Naive thymus-derived CD8-positive, alpha-beta T cell (primary cell): ENCODE measurements at regions not wholly inside any gene's neighbourhood (a gene's known extent, or its start where the extent isn't known, plus 50 kb on each side); places are given as distances from the start of the nearest gene placed in this dataset.
"Not testable (repeated sequence)": the region's sequence is repeated elsewhere in the genome, so short reads cannot be mapped to it uniquely, and the experiment has no call there.

Experiments
- ATAC-seq, 2 donors: fragments of 150-1000 bp; cut with Tn5 transposase in 1 of 2; sonication (Bioruptor Pico), chemical (Tn5 transposase) in 1 of 2; 1 replicate in 1 of 2; 2 replicates in 1 of 2; pipeline ENCODE4 v1.10.0; 2021; ENCODE audit warnings: mild to moderate bottlenecking in 2 of 2, moderate library complexity in 2 of 2
- POLR2A ChIA-PET: fragments of 350-600 bp; sonication (Branson Sonifier 250); formaldehyde crosslinking; loops from one replicate; lab custom pipeline; 2021; ENCODE audit warnings: antibody characterized with exemption; lab: Charles Lee
- DNase-seq, 10 donors: peaks; one replicate each; pipeline versions ENCODE4 v3.0.0 to v3.0.0-alpha.2; 2020 to 2022
- H3K27ac Mint-ChIP-seq, 10 donors: one replicate each; pipeline ENCODE4 v1.8.0; 2020 to 2022; ENCODE audit warnings: mild to moderate bottlenecking in 10 of 10, mixed read lengths in 10 of 10, moderate library complexity in 4 of 10, inconsistent platforms in 1 of 10
- H3K27me3 Mint-ChIP-seq, 5 donors: one replicate each; pipeline ENCODE4 v1.8.0; 2021 to 2022; ENCODE audit warnings: mixed read lengths in 5 of 5
- H3K36me3 Mint-ChIP-seq, 3 donors: one replicate each; pipeline ENCODE4 v1.8.0; 2020 to 2022; ENCODE audit warnings: mixed read lengths in 3 of 3, mild to moderate bottlenecking in 2 of 3, inconsistent platforms in 1 of 3
- H3K4me1 Mint-ChIP-seq, 4 donors: one replicate each; pipeline ENCODE4 v1.8.0; 2021 to 2022; ENCODE audit warnings: mixed read lengths in 4 of 4
- H3K4me3 Mint-ChIP-seq, 10 donors: one replicate each; pipeline ENCODE4 v1.8.0; 2020 to 2022; ENCODE audit warnings: mild to moderate bottlenecking in 10 of 10, mixed read lengths in 10 of 10, moderate library complexity in 6 of 10, inconsistent platforms in 1 of 10
- H3K9me3 Mint-ChIP-seq, 9 donors: one replicate each; pipeline ENCODE4 v1.8.0; 2020 to 2022; ENCODE audit warnings: mixed read lengths in 9 of 9, mild to moderate bottlenecking in 3 of 9, inconsistent platforms in 1 of 9, moderate library complexity in 1 of 9

GRCh38 chr13:52925251-52925650 is 76.8 kb upstream of the PCDH8 start:
- Mint-ChIP-seq H3K36me3 (no peaks in the 10 kb centered on the region), H3K9me3 (no peaks in the 10 kb centered on the region), H3K4me3 (no peak overlapping the region), H3K4me1 (no peaks in the 10 kb centered on the region), H3K27ac (no peak overlapping the region), H3K27me3 (peaks cover 0 to 22% (median 5%) of the 10 kb centered on the region in 5 donors)
- no peak for ATAC-seq
- POLR2A ChIA-PET, result no interaction called here
- DNase-seq, result no peak

DNA sequence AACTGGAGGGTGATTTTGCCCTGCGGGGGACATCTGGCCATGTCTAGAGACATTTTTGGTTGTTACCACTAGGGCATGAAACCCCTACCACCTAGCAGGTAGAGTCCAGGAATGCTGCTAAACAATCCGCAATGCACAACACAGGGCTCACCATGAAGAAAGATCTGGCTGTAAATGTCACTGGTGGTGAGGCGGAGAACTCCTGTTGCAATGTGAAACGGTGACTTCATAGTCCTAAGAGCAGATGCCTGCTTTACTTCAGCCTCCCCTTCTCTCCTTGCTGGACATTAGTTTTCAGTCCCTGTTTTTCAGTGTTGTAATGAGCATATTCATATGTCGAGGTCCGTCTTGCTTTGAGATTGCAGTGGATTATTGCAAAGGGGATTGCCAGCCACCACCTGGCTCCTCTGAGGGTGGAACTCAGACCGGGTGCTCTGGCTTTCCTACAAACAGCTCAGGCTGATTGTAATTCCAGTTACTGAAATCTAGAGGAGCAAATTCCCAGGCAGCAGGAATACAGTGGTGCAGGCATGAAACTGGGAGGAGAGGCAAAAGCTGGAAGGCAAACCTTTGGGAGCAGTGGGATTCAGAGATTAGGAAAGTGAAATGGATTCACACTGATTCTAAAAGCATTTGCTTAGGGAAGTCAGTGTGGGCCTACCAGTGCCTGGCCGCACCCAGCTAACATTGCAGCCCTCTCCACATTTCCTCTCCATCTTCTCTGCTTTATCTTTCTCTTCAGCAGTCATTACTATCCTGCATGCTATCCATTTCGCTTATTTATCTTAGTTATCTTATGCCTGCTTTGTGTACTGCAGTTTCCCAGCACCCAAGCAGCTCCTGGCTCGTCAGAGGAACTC is 76.1 kb upstream of the PCDH8 start:
- Mint-ChIP-seq H3K36me3 (no peaks in the 10 kb centered on the region), H3K9me3 (no peaks in the 10 kb centered on the region), H3K4me3 (no peak overlapping the region), H3K4me1 (no peaks in the 10 kb centered on the region), H3K27me3 (peaks cover 0 to 27% (median 3%) of the 10 kb centered on the region in 5 donors), H3K27ac (no peak overlapping the region)
- ATAC-seq (no peak), DNase-seq (no peak)
- POLR2A ChIA-PET, result no interaction called here

DNA sequence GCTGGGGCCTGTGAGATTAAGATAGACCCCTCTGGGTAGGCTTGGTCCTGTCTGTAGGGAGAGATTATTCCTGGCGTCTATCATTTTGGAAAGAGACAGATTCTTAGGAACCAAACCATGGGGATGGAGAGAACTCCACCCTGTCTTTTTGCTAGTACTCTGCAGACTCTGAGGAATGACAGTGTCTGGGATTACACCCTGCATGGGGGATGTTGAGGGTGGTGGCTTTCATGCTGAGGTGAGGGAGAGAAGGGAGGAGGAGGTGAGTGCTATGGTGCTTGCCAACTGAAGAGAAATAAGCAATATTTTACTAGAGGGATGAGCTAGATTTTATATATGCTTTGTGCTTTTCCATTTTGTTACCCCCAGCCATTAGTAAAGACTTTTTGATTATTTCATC is 74.5 kb upstream of the PCDH8 start:
- ATAC-seq (no peak), DNase-seq (no peak)
- H3K4me1 Mint-ChIP-seq, result no peaks in the 10 kb centered on the region
- peaks cover 0 to 26% (median 5%) of the 10 kb centered on the region in 5 donors for H3K27me3 Mint-ChIP-seq
- H3K4me3 Mint-ChIP-seq, result no peak overlapping the region
- no peaks in the 10 kb centered on the region for H3K36me3 Mint-ChIP-seq
- peaks cover 0 to 5% (median 0%) of the 10 kb centered on the region in 9 donors for H3K9me3 Mint-ChIP-seq
- POLR2A ChIA-PET, result no interaction called here
- H3K27ac Mint-ChIP-seq, result no peak overlapping the region

DNA sequence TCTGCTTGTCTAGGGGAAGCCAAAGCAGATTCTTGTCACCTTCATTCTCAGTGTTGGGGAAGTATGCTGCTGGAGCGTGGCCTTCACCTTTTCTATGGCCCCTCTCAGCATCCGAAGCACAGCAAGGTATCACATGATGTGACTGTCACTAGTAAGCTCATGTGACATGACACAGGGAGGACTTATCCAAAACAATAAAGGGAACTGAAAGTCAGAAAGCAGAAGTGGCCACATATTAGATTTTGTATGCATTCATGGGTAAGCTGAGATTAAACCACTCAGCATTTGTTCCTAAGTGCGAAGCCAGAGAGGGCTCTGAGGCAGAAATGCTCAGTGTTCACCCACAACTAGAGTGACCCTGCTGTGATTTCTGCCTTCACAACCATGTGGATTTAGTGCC is 72.8 kb upstream of the PCDH8 start:
- Mint-ChIP-seq H3K27ac (no peak overlapping the region), H3K27me3 (peaks cover 3 to 32% (median 5%) of the 10 kb centered on the region in 5 donors), H3K9me3 (peaks cover 0 to 12% (median 4%) of the 10 kb centered on the region in 9 donors), H3K4me3 (no peak overlapping the region), H3K36me3 (no peaks in the 10 kb centered on the region), H3K4me1 (no peaks in the 10 kb centered on the region)
- POLR2A ChIA-PET, result no interaction called here
- DNase-seq, result no peak
- ATAC-seq, result no peak

DNA sequence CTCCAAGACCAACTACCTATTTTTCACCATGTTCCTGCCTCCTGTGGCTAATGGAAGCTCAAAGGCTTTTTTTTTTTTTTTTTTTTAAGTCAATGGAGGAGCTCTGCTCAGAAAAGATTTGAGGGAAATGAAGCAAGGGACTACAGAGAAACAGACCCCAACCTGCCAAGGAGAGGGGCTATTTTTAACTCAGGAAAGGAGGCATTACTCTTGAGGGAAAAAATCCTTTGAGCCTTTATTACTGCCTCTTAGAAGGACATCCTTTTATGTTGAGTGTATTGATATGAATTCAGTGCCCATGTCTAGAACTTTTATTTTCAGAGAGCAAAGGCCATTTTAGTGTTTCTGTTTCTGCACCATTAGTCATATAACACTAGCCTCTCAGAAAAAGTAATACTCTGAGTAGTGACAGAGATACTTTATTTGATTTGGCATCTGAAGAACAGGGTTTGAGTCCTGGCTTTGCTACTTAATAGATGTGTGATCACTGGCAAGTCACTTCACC is 68.1 kb upstream of the PCDH8 start:
- Mint-ChIP-seq H3K27ac (no peak overlapping the region), H3K27me3 (peaks cover 3 to 38% (median 8%) of the 10 kb centered on the region in 5 donors), H3K4me3 (no peak overlapping the region), H3K9me3 (peaks cover 0 to 19% (median 4%) of the 10 kb centered on the region in 9 donors), H3K4me1 (no peaks in the 10 kb centered on the region), H3K36me3 (no peaks in the 10 kb centered on the region)
- no peak for ATAC-seq
- no peak for DNase-seq
- POLR2A ChIA-PET, result no interaction called here

DNA sequence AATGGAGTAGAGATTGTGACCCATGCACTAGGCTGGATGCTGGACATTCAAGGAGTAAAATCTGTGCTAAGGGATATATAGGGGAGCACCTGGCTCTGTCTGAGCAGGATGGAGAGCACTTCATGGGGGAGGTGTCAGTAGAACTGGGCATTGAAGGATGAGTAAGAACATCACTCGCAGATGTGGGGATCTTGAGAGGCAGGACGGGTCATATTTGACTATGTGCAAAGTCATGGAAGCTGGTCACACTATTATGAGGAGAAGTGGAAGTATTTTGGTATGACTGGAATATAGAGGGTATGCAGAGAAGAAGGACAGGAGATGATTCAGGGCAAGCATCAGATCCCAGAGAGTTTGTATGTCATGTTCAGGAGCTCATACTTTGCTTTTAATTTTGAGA is 62.9 kb upstream of the PCDH8 start:
- H3K9me3 Mint-ChIP-seq, result peaks cover 0 to 8% (median 0%) of the 10 kb centered on the region in 9 donors
- H3K36me3 Mint-ChIP-seq, result no peaks in the 10 kb centered on the region
- no peak overlapping the region for H3K4me3 Mint-ChIP-seq
- no peak overlapping the region for H3K27ac Mint-ChIP-seq
- no peak for ATAC-seq
- no peaks in the 10 kb centered on the region for H3K4me1 Mint-ChIP-seq
- DNase-seq, result no peak
- H3K27me3 Mint-ChIP-seq, result peaks cover 4 to 46% (median 7%) of the 10 kb centered on the region in 5 donors
- POLR2A ChIA-PET, result no interaction called here

DNA sequence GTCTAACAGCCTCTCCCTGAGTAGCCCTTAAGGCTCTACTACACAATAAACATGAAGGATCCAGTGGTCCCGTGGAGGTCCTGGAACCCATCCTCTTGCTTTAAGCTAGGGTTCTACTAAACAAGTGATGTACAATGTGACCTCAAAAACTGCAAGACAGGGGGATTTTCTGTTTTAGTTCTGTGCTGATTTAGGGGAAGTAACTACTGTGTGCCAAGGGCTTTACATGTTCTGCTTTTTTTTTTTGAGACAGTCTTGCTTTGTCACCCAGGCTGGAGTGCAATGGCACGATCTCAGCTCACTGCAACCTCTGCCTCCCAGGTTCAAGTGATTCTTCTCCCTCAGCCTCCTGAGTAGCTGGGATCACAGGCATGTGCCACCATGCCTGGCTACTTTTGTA is 61.9 kb upstream of the PCDH8 start:
- H3K36me3 Mint-ChIP-seq, H3K9me3 Mint-ChIP-seq, H3K27ac Mint-ChIP-seq, DNase-seq, H3K4me3 Mint-ChIP-seq, POLR2A ChIA-PET, H3K4me1 Mint-ChIP-seq, ATAC-seq: not testable (repeated sequence)
- peaks cover 4 to 56% (median 17%) of the 10 kb centered on the region in 5 donors for H3K27me3 Mint-ChIP-seq

DNA sequence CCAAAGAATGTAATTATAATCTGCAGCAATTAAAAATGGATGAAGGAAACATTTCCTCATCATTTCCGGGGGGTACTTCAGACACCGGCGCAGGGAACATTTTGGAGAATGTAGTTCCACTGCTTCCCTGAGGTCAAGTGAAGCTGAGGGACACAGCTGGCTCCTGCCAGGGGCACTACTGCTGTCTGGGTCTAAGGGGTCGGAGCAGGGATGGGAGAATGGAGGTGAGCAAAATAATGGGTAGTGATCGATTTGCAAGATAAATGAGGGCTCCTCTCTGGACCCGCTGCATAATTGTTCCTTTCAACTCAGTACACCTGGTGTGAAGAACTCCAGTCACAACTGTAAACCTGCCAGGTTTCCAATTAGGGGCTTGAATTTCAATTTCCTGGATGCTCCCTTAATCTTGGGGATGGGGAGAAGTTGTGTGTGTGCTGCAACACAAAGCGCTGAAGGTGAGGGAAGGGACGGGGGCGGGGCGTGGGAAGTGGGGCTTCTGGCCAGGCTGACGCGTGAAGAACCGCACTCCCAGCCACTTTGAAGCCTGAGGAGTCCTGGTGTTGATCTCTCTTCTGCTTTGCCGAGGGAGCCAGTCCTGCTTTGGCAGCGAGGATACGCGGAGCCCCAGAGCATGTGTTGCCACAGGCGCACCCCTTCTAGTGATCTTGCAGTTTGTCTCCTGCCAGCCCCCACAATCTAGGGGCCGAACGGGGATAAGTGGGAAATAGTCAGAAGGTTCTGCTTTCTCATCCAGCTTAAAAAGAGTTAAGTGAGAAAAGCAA is 57.9 kb upstream of the PCDH8 start:
- ATAC-seq (no peak), DNase-seq (no peak)
- Mint-ChIP-seq H3K36me3 (no peaks in the 10 kb centered on the region), H3K9me3 (peaks cover 0 to 3% (median 0%) of the 10 kb centered on the region in 9 donors), H3K27me3 (peaks cover 4 to 69% (median 20%) of the 10 kb centered on the region in 5 donors), H3K4me1 (no peaks in the 10 kb centered on the region), H3K27ac (no peak overlapping the region), H3K4me3 (no peak overlapping the region)
- POLR2A ChIA-PET, result no interaction called here

GRCh38 chr13:52905701-52906100 is 57.3 kb upstream of the PCDH8 start:
- Mint-ChIP-seq H3K4me3 (no peak overlapping the region), H3K9me3 (no peaks in the 10 kb centered on the region), H3K27me3 (peaks cover 2 to 63% (median 16%) of the 10 kb centered on the region in 5 donors), H3K27ac (no peak overlapping the region), H3K36me3 (no peaks in the 10 kb centered on the region), H3K4me1 (no peaks in the 10 kb centered on the region)
- no peak for DNase-seq
- ATAC-seq, result no peak
- POLR2A ChIA-PET, result no interaction called here

DNA sequence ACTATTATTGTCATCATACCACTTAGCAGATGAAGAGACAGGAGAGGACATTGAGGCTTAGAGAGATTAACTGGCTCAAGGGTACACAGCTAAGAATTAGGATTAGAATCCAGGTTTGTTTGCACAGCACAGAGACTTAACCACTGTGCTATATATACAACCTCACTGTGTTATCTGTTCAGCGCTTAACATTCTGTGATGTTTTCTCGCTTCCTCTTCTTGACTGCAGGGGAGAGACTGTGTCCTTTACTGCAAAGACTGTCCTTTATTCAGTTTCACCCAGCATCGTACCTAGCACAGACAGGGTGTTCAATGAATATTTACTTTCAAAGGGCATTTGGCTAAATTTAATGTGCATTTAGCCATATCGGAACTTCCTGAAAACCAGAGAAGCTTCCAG is 54.9 kb upstream of the PCDH8 start:
- ATAC-seq (no peak), DNase-seq (no peak)
- Mint-ChIP-seq H3K27ac (peak overlapping the region in 1 of 10 donors; percentile 45), H3K36me3 (no peaks in the 10 kb centered on the region), H3K27me3 (peaks cover 2 to 53% (median 15%) of the 10 kb centered on the region in 5 donors), H3K4me3 (no peak overlapping the region), H3K9me3 (no peaks in the 10 kb centered on the region), H3K4me1 (no peaks in the 10 kb centered on the region)
- POLR2A ChIA-PET, result no interaction called here

DNA sequence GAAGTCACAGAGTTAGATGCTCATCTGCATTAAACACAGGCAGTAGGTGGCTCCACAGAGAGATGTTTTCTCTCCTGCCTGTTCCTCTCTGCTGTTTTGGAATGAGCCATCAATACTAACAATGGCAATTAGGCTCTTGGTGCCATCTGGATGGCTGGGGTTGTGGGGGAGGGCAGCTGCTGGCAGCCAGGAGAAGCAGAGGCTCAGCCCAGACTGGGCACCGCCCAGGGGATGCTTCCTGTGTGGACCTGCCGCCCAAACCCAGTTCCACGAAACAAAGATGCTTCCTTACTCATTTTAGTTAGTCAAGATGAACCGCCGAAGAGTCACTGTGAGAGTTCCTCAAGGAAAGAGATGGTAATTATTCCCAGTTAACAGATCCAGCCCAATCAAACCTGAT is 50.8 kb upstream of the PCDH8 start:
- Mint-ChIP-seq H3K4me3 (no peak overlapping the region), H3K9me3 (no peaks in the 10 kb centered on the region), H3K4me1 (no peaks in the 10 kb centered on the region), H3K27ac (no peak overlapping the region), H3K36me3 (no peaks in the 10 kb centered on the region), H3K27me3 (peaks cover 1 to 25% (median 9%) of the 10 kb centered on the region in 5 donors)
- DNase-seq (no peak), ATAC-seq (no peak)
- POLR2A ChIA-PET, result no interaction called here
